Fibroblast of lung (primary cell): ENCODE measurements at regions not wholly inside any gene's neighbourhood (a gene's known extent, or its start where the extent isn't known, plus 50 kb on each side); places are given as distances from the start of the nearest gene placed in this dataset.

Source experiments
- DNase-seq, 2 donors: peaks; one replicate each; pipeline versions ENCODE4 v3.0.0 to v3.0.0-alpha.2; 2010; ENCODE audit warnings: low read depth in 2 of 2
- H2AFZ ChIP-seq: 2 replicates; pipeline ENCODE4 v1.5.1; 2012; ENCODE audit warnings: low read length, control low read depth, inconsistent platforms
- H3K27ac ChIP-seq: 2 replicates; pipeline ENCODE4 v1.5.1; 2011; ENCODE audit warnings: low read length, control low read depth; ENCODE audit not compliant: insufficient read depth
- H3K27me3 ChIP-seq: 2 replicates; pipeline ENCODE4 v1.5.1; 2011; ENCODE audit warnings: mild to moderate bottlenecking, low read length; ENCODE audit not compliant: control insufficient read depth, insufficient read depth
- H3K36me3 ChIP-seq: 2 replicates; pipeline ENCODE4 v1.5.1; 2011; ENCODE audit warnings: low read length; ENCODE audit not compliant: control insufficient read depth, insufficient read depth
- H3K4me1 ChIP-seq: 2 replicates; pipeline ENCODE4 v1.5.1; 2011; ENCODE audit warnings: low read length; ENCODE audit not compliant: control insufficient read depth, insufficient read depth; ENCODE audit errors: extremely low read depth
- H3K4me2 ChIP-seq: 2 replicates; pipeline ENCODE4 v1.5.1; 2011; ENCODE audit warnings: low read length, control low read depth; ENCODE audit not compliant: insufficient read depth; ENCODE audit errors: extremely low read depth
- H3K4me3 ChIP-seq, 4 experiments: fragments of 200-600 bp in 1 of 4; sonication (generic) in 1 of 4; replicated peaks in 1 of 4; 2 replicates each; pipeline ENCODE4 v1.5.1; 2011 to 2016; ENCODE audit warnings: low read length in 4 of 4, low read depth in 3 of 4, mild to moderate bottlenecking in 3 of 4, control low read depth in 2 of 4, inconsistent platforms in 1 of 4, mixed read lengths in 1 of 4; ENCODE audit not compliant: insufficient read depth in 1 of 4; ENCODE audit errors: control extremely low read depth in 1 of 4
- H3K79me2 ChIP-seq: 2 replicates; pipeline ENCODE4 v1.5.1; 2012; ENCODE audit warnings: mild to moderate bottlenecking, low read length, inconsistent platforms; ENCODE audit not compliant: control insufficient read depth, insufficient read depth
- H3K9ac ChIP-seq: 2 replicates; pipeline ENCODE4 v1.5.1; 2011; ENCODE audit warnings: mild to moderate bottlenecking, low read length, control low read depth; ENCODE audit not compliant: insufficient read depth
- H3K9me3 ChIP-seq: 2 replicates; pipeline ENCODE4 v1.5.1; 2012; ENCODE audit warnings: low read depth, low read length; ENCODE audit not compliant: control insufficient read depth, insufficient read depth
- H4K20me1 ChIP-seq: 2 replicates; pipeline ENCODE4 v1.5.1; 2011; ENCODE audit warnings: low read length; ENCODE audit not compliant: control insufficient read depth, insufficient read depth; ENCODE audit errors: extremely low read depth
- CTCF ChIP-seq, 2 donors: IDR thresholded peaks in 1 of 2; conservative IDR thresholded peaks in 1 of 2; 1 replicate in 1 of 2; 2 replicates in 1 of 2; pipeline ENCODE4 v1.5.1; 2011 to 2012; ENCODE audit warnings: low read length in 2 of 2, control low read depth in 1 of 2, inconsistent platforms in 1 of 2, low read depth in 1 of 2, mild to moderate bottlenecking in 1 of 2
- EZH2 ChIP-seq: IDR thresholded peaks from 2 replicates; pipeline ENCODE4 v1.5.1; 2012; ENCODE audit warnings: low read length, control low read depth, mild to moderate bottlenecking; ENCODE audit errors: missing control alignments

GRCh38 chr9:106298997-106299396 is 564.0 kb upstream of the ZNF462 start:
- H3K4me2 ChIP-seq, result no peak overlapping the region
- H3K27ac ChIP-seq, result no peak overlapping the region
- no peaks in the 10 kb centered on the region for H3K9me3 ChIP-seq
- no peaks in the 10 kb centered on the region for H3K4me1 ChIP-seq
- H3K9ac ChIP-seq, result no peak overlapping the region
- H4K20me1 ChIP-seq, result peaks cover 2% of the 10 kb centered on the region
- H3K36me3 ChIP-seq, result no peaks in the 10 kb centered on the region
- H3K4me3 ChIP-seq, result no peak overlapping the region
- no peak for DNase-seq
- H3K27me3 ChIP-seq, result no peaks in the 10 kb centered on the region
- no peak overlapping the region for H2AFZ ChIP-seq
- TF ChIP-seq EZH2, result no peak
- TF ChIP-seq CTCF (conservative IDR thresholded peaks at IDR 0.05 in 1 of 2, IDR thresholded peaks at IDR 0.05 in 1 of 2; ENCODE audit: low read depth in 1 of 2, low read length in 2 of 2), result no peak
- no peaks in the 10 kb centered on the region for H3K79me2 ChIP-seq

DNA sequence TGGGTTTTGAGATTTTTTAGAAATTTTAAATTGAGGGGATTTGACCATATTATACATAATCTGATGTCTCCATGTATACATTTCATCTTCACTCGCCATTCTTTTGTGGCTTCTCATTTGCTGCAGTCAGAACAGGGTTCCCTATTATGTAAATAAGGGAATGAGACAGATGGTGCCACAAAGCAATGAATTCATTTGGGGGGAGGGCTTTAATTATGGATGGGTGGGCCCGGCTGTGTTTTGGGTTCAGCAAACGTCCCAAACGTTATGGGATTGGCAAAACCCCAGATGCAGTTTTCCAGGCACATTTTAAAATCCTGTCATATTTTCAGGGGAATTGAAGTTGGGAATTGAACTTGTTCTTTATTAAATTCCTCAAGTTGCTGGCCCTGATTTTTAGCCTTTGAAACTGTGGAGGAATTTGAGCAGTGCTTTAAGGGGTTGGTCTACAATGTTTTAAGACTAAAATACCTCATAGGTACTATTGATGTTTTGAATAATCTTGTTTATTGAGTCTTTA is 558.5 kb upstream of the ZNF462 start:
- Histone ChIP-seq H2AFZ (no peak overlapping the region), H3K27me3 (no peaks in the 10 kb centered on the region), H4K20me1 (peaks cover 2% of the 10 kb centered on the region), H3K79me2 (no peaks in the 10 kb centered on the region), H3K27ac (no peak overlapping the region), H3K4me1 (no peaks in the 10 kb centered on the region), H3K4me2 (no peak overlapping the region), H3K4me3 (no peak overlapping the region), H3K9ac (no peak overlapping the region), H3K36me3 (no peaks in the 10 kb centered on the region), H3K9me3 (no peaks in the 10 kb centered on the region)
- no peak for TF ChIP-seq EZH2
- no peak for TF ChIP-seq CTCF (conservative IDR thresholded peaks at IDR 0.05 in 1 of 2, IDR thresholded peaks at IDR 0.05 in 1 of 2; ENCODE audit: low read depth in 1 of 2, low read length in 2 of 2)
- DNase-seq, result no peak

DNA sequence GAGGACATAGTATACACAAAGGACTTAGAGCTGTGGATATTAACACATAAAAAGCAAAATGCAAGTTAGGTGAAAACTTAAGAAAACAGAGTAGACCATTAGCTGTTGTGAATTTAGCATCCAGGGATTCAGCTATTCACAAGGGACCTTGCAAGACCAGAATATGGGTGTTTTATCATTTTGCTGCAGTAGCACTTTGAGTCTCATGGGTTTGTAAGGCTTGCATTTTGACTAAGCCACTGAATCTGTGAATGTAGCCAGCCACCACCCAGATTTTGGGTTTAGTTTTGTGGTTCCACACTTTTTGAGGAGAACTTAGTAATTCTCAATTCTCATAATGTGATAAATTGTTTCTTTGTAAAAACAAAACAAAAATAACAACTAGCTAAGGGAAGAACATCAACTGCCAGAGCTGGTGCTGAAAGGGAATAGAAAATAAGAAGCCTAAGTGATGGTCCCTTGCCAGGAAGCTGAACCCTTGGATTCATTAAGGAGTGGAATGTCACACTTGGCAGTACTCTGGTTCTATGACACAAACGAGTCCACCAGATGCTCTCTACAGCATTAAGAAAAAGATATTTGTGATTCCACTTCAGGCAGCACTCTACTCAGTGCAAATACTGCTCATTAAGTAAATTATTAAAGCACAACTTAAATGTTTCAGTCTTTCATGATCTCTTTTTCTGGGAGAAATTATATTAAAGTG is 557.4 kb upstream of the ZNF462 start:
- Histone ChIP-seq H3K27me3 (no peaks in the 10 kb centered on the region), H3K79me2 (no peaks in the 10 kb centered on the region)
- TF ChIP-seq CTCF (conservative IDR thresholded peaks at IDR 0.05 in 1 of 2, IDR thresholded peaks at IDR 0.05 in 1 of 2; ENCODE audit: low read depth in 1 of 2, low read length in 2 of 2) (no peak), EZH2 (no peak)

More for the DNA sequence above, 557.4 kb upstream of the ZNF462 start:
- DNase-seq, result no peak
- Histone ChIP-seq H3K9ac (no peak overlapping the region), H3K36me3 (no peaks in the 10 kb centered on the region), H3K4me2 (no peak overlapping the region), H3K4me3 (no peak overlapping the region), H4K20me1 (peaks cover 2% of the 10 kb centered on the region), H3K9me3 (no peaks in the 10 kb centered on the region), H3K4me1 (no peaks in the 10 kb centered on the region), H3K27ac (no peak overlapping the region), H2AFZ (no peak overlapping the region)
